IPS-15b (cell line): ENCODE measurements at regions not wholly inside any gene's neighbourhood (a gene's known extent, or its start where the extent isn't known, plus 50 kb on each side); places are given as distances from the start of the nearest gene placed in this dataset.

Source experiments
- H3K27me3 ChIP-seq: one replicate; pipeline ENCODE4 v1.6.1; 2013; ENCODE audit warnings: low read length; ENCODE audit not compliant: control insufficient read depth, insufficient read depth
- H3K36me3 ChIP-seq: one replicate; pipeline ENCODE4 v1.6.1; 2013; ENCODE audit warnings: low read length; ENCODE audit not compliant: control insufficient read depth, insufficient read depth
- H3K4me1 ChIP-seq: one replicate; pipeline ENCODE4 v1.6.1; 2013; ENCODE audit warnings: mild to moderate bottlenecking, low read length; ENCODE audit not compliant: control insufficient read depth, insufficient read depth
- H3K4me3 ChIP-seq: one replicate; pipeline ENCODE4 v1.5.1; 2013; ENCODE audit warnings: low read depth, low read length
- H3K9ac ChIP-seq: one replicate; pipeline ENCODE4 v1.6.1; 2013; ENCODE audit warnings: low read depth, mild to moderate bottlenecking, low read length
- H3K9me3 ChIP-seq: one replicate; pipeline ENCODE4 v1.6.1; 2013; ENCODE audit warnings: mild to moderate bottlenecking, low read length; ENCODE audit not compliant: control insufficient read depth, insufficient read depth

- Histone ChIP-seq H3K9me3 (no peaks in the 10 kb centered on the region), H3K36me3 (no peaks in the 10 kb centered on the region), H3K9ac (no peak overlapping the region), H3K27me3 (peaks cover 2% of the 10 kb centered on the region), H3K4me3 (peak overlapping the region; percentile 49), H3K4me1 (peaks cover 3% of the 10 kb centered on the region)
Measured at GRCh38 chr16:87053016-87053982, 263.9 kb downstream of the C16orf95 start.

GRCh38 chr16:87054154-87054553 lies 263.0 kb downstream of the C16orf95 start:
- Histone ChIP-seq H3K9ac (no peak overlapping the region), H3K27me3 (peaks cover 2% of the 10 kb centered on the region), H3K36me3 (no peaks in the 10 kb centered on the region), H3K9me3 (no peaks in the 10 kb centered on the region), H3K4me3 (no peak overlapping the region), H3K4me1 (peaks cover 3% of the 10 kb centered on the region)

- Histone ChIP-seq H3K36me3 (no peaks in the 10 kb centered on the region), H3K9ac (no peak overlapping the region), H3K9me3 (no peaks in the 10 kb centered on the region), H3K4me1 (peaks cover 3% of the 10 kb centered on the region), H3K4me3 (no peak overlapping the region), H3K27me3 (peaks cover 2% of the 10 kb centered on the region)
Measured at GRCh38 chr16:87054856-87055255, 262.3 kb downstream of the C16orf95 start.

GRCh38 chr16:87056083-87056482 lies 261.1 kb downstream of the C16orf95 start:
- no peaks in the 10 kb centered on the region for H3K36me3 ChIP-seq
- H3K4me1 ChIP-seq: peaks cover 3% of the 10 kb centered on the region
- H3K9me3 ChIP-seq: no peaks in the 10 kb centered on the region
- no peak overlapping the region for H3K4me3 ChIP-seq
- H3K9ac ChIP-seq: no peak overlapping the region
- H3K27me3 ChIP-seq: peaks cover 2% of the 10 kb centered on the region

GRCh38 chr16:87056551-87056950 lies 260.6 kb downstream of the C16orf95 start:
- Histone ChIP-seq H3K9ac (no peak overlapping the region), H3K36me3 (no peaks in the 10 kb centered on the region), H3K4me1 (peaks cover 3% of the 10 kb centered on the region), H3K9me3 (no peaks in the 10 kb centered on the region), H3K27me3 (peaks cover 2% of the 10 kb centered on the region), H3K4me3 (no peak overlapping the region)

- Histone ChIP-seq H3K9ac (no peak overlapping the region), H3K4me3 (no peak overlapping the region), H3K4me1 (peaks cover 3% of the 10 kb centered on the region), H3K36me3 (no peaks in the 10 kb centered on the region), H3K9me3 (no peaks in the 10 kb centered on the region), H3K27me3 (peaks cover 8% of the 10 kb centered on the region)
Measured at GRCh38 chr16:87057211-87057881, 259.8 kb downstream of the C16orf95 start.

GRCh38 chr16:87057951-87058560 lies 259.1 kb downstream of the C16orf95 start:
- Histone ChIP-seq H3K9me3 (no peaks in the 10 kb centered on the region), H3K4me3 (no peak overlapping the region), H3K4me1 (peaks cover 3% of the 10 kb centered on the region), H3K9ac (no peak overlapping the region), H3K27me3 (peaks cover 8% of the 10 kb centered on the region), H3K36me3 (no peaks in the 10 kb centered on the region)

GRCh38 chr16:87058728-87059250 lies 258.4 kb downstream of the C16orf95 start:
- peaks cover 8% of the 10 kb centered on the region for H3K27me3 ChIP-seq
- H3K9ac ChIP-seq: no peak overlapping the region
- H3K4me1 ChIP-seq: peaks cover 3% of the 10 kb centered on the region
- H3K4me3 ChIP-seq: no peak overlapping the region
- H3K36me3 ChIP-seq: no peaks in the 10 kb centered on the region
- H3K9me3 ChIP-seq: no peaks in the 10 kb centered on the region

GRCh38 chr16:87060034-87060986 lies 256.9 kb downstream of the C16orf95 start:
- Histone ChIP-seq H3K27me3 (peaks cover 7% of the 10 kb centered on the region), H3K4me1 (peaks cover 5% of the 10 kb centered on the region), H3K9me3 (no peaks in the 10 kb centered on the region), H3K9ac (no peak overlapping the region), H3K36me3 (no peaks in the 10 kb centered on the region), H3K4me3 (no peak overlapping the region)

GRCh38 chr16:87061243-87061920 lies 255.8 kb downstream of the C16orf95 start:
- Histone ChIP-seq H3K9me3 (no peaks in the 10 kb centered on the region), H3K4me3 (no peak overlapping the region), H3K9ac (no peak overlapping the region), H3K4me1 (peaks cover 8% of the 10 kb centered on the region), H3K27me3 (peaks cover 7% of the 10 kb centered on the region), H3K36me3 (no peaks in the 10 kb centered on the region)
